Liver (tissue), 8 donors: ENCODE measurements at regions not wholly inside any gene's neighbourhood (a gene's known extent, or its start where the extent isn't known, plus 50 kb on each side); places are given as distances from the start of the nearest gene placed in this dataset.
"Not testable (repeated sequence)": the region's sequence is repeated elsewhere in the genome, so short reads cannot be mapped to it uniquely, and the experiment has no call there.

Source experiments
- DNase-seq: peaks from one replicate; pipeline ENCODE4 v3.0.0-alpha.2; 2017; ENCODE audit warnings: low spot score
- H3K27ac ChIP-seq, 2 donors: one replicate each; pipeline ENCODE4 v1.7.0; 2013; ENCODE audit warnings: inconsistent platforms in 2 of 2, low read length in 2 of 2, control low read depth in 1 of 2, low read depth in 1 of 2, mild to moderate bottlenecking in 1 of 2
- H3K27me3 ChIP-seq, 4 donors: one replicate each; pipeline versions ENCODE4 v1.6.1 to v1.7.0; 2013; ENCODE audit warnings: low read length in 3 of 4, inconsistent platforms in 1 of 4, mild to moderate bottlenecking in 1 of 4, moderate library complexity in 1 of 4; ENCODE audit not compliant: control insufficient read depth in 4 of 4, insufficient read depth in 4 of 4
- H3K36me3 ChIP-seq, 4 donors: one replicate each; pipeline versions ENCODE4 v1.6.1 to v1.7.0; 2013; ENCODE audit warnings: low read length in 3 of 4, mild to moderate bottlenecking in 3 of 4, low read depth in 1 of 4, moderate library complexity in 1 of 4; ENCODE audit not compliant: control insufficient read depth in 4 of 4, insufficient read depth in 3 of 4
- H3K4me1 ChIP-seq, 4 donors: one replicate each; pipeline versions ENCODE4 v1.6.1 to v1.7.0; 2013; ENCODE audit warnings: low read length in 3 of 4, mild to moderate bottlenecking in 3 of 4, moderate library complexity in 1 of 4; ENCODE audit not compliant: control insufficient read depth in 4 of 4, insufficient read depth in 4 of 4
- H3K4me3 ChIP-seq, 3 donors: one replicate each; pipeline versions ENCODE4 v1.6.1 to v1.7.0; 2013; ENCODE audit warnings: low read length in 3 of 3, control low read depth in 1 of 3, low read depth in 1 of 3, mild to moderate bottlenecking in 1 of 3
- H3K9ac ChIP-seq, 2 donors: one replicate each; pipeline ENCODE4 v1.7.0; 2013; ENCODE audit warnings: low read length in 2 of 2, mild to moderate bottlenecking in 2 of 2, moderate library complexity in 2 of 2, control low read depth in 1 of 2, low read depth in 1 of 2
- H3K9me3 ChIP-seq, 4 donors: one replicate each; pipeline versions ENCODE4 v1.6.1 to v1.7.0; 2013; ENCODE audit warnings: low read length in 3 of 4; ENCODE audit not compliant: control insufficient read depth in 4 of 4
- EGR1 ChIP-seq, 2 donors: IDR thresholded peaks; 2 replicates each; pipeline ENCODE4 v1.6.1; 2016 to 2018; ENCODE audit warnings: antibody characterized with exemption in 2 of 2, low read depth in 2 of 2
- FOXA1 ChIP-seq: IDR thresholded peaks from 2 replicates; pipeline ENCODE4 v1.6.1; 2016; ENCODE audit warnings: antibody characterized with exemption
- FOXA2 ChIP-seq: IDR thresholded peaks from 2 replicates; pipeline ENCODE4 v1.6.1; 2016; ENCODE audit warnings: antibody characterized with exemption
- HNF4A ChIP-seq, 2 donors: conservative IDR thresholded peaks; 2 replicates each; pipeline ENCODE4 v1.6.1; 2016; ENCODE audit warnings: antibody characterized with exemption in 2 of 2, mild to moderate bottlenecking in 2 of 2
- HNF4G ChIP-seq: IDR thresholded peaks from 2 replicates; pipeline ENCODE4 v1.6.1; 2016; ENCODE audit warnings: antibody characterized with exemption
- JUND ChIP-seq, 2 donors: IDR thresholded peaks; 2 replicates each; pipeline ENCODE4 v1.6.1; 2016; ENCODE audit warnings: antibody characterized with exemption in 2 of 2
- NR2F2 ChIP-seq: IDR thresholded peaks from 2 replicates; pipeline ENCODE4 v1.6.1; 2016; ENCODE audit warnings: antibody characterized with exemption
- RAD21 ChIP-seq, 2 donors: IDR thresholded peaks; 2 replicates each; pipeline ENCODE4 v1.6.1; 2016; ENCODE audit warnings: antibody characterized with exemption in 2 of 2, mild to moderate bottlenecking in 2 of 2
- RXRA ChIP-seq, 2 donors: IDR thresholded peaks; 2 replicates each; pipeline ENCODE4 v1.6.1; 2017 to 2018; ENCODE audit warnings: antibody characterized with exemption in 2 of 2, mild to moderate bottlenecking in 1 of 2
- SP1 ChIP-seq: IDR thresholded peaks from 2 replicates; pipeline ENCODE4 v1.6.1; 2018; ENCODE audit warnings: antibody characterized with exemption, mild to moderate bottlenecking
- TAF1 ChIP-seq: conservative IDR thresholded peaks from 2 replicates; pipeline ENCODE4 v1.6.1; 2016; ENCODE audit warnings: antibody characterized with exemption, mild to moderate bottlenecking
- YY1 ChIP-seq: IDR thresholded peaks from 2 replicates; pipeline ENCODE4 v1.6.1; 2016; ENCODE audit warnings: antibody characterized with exemption, mild to moderate bottlenecking
- WGBS: extraction: QIAGEN DNeasy Blood & Tissue Kit; methylation state at CpG from one replicate; pipeline ENCODE4 v1.1.7; 2013; 5-methylcytosine and 5-hydroxymethylcytosine counted together
- TF ChIP-seq, protein P1 (sequence below): IDR thresholded peaks from 2 replicates; pipeline ENCODE4 v1.6.1; 2016; ENCODE audit warnings: antibody characterized with exemption
- TF ChIP-seq, protein P2 (sequence below): IDR thresholded peaks from 2 replicates; pipeline ENCODE4 v1.6.1; 2016; ENCODE audit warnings: antibody characterized with exemption
- TF ChIP-seq, protein P3 (sequence below): fragments of 150-350 bp; IDR thresholded peaks from 2 replicates; pipeline ENCODE4 v1.5.1; 2017; ENCODE audit warnings: improper control_type of control experiment, low read depth, low read length; ENCODE audit not compliant: missing input control
- TF ChIP-seq, protein P4 (sequence below): IDR thresholded peaks from 2 replicates; pipeline ENCODE4 v1.6.1; 2016; ENCODE audit warnings: antibody characterized with exemption, mild to moderate bottlenecking
- TF ChIP-seq, protein P5 (sequence below): IDR thresholded peaks from 2 replicates; pipeline ENCODE4 v1.6.1; 2016; ENCODE audit warnings: antibody characterized with exemption
- donor health status: healthy.
- donor health status: healthy.
- donor health status: healthy.
- donor health status: healthy.
- donor health status: healthy.

DNA sequence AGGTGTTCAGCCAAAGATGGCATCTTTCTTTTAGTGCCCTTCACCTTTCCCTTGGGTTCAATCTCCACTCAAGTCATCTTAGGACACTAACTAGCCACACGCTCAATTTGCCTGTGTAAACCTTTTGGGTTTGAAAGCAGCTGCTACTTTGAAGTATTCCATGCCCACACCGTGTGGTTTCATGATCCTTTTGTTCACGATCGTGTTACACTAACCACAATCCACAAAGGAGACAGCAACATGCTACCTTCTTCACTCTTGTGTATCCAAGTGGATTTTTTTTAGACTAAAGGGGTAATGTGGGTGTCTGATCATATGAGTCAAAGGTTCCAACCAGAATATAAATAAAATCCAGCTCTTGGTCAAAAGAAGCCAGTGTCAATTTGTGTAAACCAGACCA lies 122.7 kb upstream of the FAR2 start:
- TF ChIP-seq FOXA1 (no peak), RAD21 (IDR thresholded peaks at IDR 0.05) (no peak), FOXA2 (no peak), SP1 (no peak), TAF1 (no peak), EGR1 (IDR thresholded peaks at IDR 0.05; ENCODE audit: low read depth in 2 of 2) (no peak), YY1 (no peak), HNF4G (no peak), RXRA (IDR thresholded peaks at IDR 0.05) (no peak), JUND (IDR thresholded peaks at IDR 0.05) (no peak)
- TF ChIP-seq, protein P1, sequence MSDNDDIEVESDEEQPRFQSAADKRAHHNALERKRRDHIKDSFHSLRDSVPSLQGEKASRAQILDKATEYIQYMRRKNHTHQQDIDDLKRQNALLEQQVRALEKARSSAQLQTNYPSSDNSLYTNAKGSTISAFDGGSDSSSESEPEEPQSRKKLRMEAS: no peak
- TF ChIP-seq, protein P2, sequence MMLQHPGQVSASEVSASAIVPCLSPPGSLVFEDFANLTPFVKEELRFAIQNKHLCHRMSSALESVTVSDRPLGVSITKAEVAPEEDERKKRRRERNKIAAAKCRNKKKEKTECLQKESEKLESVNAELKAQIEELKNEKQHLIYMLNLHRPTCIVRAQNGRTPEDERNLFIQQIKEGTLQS: no peak
- TF ChIP-seq, protein P3, sequence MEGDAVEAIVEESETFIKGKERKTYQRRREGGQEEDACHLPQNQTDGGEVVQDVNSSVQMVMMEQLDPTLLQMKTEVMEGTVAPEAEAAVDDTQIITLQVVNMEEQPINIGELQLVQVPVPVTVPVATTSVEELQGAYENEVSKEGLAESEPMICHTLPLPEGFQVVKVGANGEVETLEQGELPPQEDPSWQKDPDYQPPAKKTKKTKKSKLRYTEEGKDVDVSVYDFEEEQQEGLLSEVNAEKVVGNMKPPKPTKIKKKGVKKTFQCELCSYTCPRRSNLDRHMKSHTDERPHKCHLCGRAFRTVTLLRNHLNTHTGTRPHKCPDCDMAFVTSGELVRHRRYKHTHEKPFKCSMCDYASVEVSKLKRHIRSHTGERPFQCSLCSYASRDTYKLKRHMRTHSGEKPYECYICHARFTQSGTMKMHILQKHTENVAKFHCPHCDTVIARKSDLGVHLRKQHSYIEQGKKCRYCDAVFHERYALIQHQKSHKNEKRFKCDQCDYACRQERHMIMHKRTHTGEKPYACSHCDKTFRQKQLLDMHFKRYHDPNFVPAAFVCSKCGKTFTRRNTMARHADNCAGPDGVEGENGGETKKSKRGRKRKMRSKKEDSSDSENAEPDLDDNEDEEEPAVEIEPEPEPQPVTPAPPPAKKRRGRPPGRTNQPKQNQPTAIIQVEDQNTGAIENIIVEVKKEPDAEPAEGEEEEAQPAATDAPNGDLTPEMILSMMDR: no peak
- TF ChIP-seq, protein P4, sequence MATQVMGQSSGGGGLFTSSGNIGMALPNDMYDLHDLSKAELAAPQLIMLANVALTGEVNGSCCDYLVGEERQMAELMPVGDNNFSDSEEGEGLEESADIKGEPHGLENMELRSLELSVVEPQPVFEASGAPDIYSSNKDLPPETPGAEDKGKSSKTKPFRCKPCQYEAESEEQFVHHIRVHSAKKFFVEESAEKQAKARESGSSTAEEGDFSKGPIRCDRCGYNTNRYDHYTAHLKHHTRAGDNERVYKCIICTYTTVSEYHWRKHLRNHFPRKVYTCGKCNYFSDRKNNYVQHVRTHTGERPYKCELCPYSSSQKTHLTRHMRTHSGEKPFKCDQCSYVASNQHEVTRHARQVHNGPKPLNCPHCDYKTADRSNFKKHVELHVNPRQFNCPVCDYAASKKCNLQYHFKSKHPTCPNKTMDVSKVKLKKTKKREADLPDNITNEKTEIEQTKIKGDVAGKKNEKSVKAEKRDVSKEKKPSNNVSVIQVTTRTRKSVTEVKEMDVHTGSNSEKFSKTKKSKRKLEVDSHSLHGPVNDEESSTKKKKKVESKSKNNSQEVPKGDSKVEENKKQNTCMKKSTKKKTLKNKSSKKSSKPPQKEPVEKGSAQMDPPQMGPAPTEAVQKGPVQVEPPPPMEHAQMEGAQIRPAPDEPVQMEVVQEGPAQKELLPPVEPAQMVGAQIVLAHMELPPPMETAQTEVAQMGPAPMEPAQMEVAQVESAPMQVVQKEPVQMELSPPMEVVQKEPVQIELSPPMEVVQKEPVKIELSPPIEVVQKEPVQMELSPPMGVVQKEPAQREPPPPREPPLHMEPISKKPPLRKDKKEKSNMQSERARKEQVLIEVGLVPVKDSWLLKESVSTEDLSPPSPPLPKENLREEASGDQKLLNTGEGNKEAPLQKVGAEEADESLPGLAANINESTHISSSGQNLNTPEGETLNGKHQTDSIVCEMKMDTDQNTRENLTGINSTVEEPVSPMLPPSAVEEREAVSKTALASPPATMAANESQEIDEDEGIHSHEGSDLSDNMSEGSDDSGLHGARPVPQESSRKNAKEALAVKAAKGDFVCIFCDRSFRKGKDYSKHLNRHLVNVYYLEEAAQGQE: no peak
- Histone ChIP-seq H3K36me3 (no peaks in the 10 kb centered on the region), H3K27me3 (no peaks in the 10 kb centered on the region), H3K9me3 (no peaks in the 10 kb centered on the region), H3K4me1 (no peaks in the 10 kb centered on the region), H3K27ac (no peak overlapping the region), H3K9ac (no peak overlapping the region), H3K4me3 (no peak overlapping the region)
- WGBS: 58% methylated on average over 4 of the region's 4 CpGs
- no peak for DNase-seq

DNA sequence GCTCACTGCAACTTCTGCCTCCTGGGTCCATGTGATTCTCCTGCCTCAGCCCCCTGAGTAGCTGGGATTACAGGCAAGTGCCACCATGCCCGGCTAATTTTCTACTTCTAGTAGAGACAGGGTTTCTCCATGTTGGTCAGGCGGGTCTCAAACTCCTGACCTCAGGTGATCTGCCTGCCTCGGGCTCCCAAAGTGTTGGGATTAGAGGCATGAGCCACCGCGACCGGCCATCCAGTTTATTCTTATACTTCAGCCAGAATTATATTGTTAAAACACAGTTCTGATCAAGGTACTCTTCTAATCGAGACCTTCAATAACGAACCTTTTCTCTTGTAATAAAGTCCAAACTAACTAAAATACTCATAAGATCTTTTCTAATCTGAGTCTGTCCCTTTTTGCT lies 119.6 kb upstream of the FAR2 start:
- not testable (repeated sequence) for H3K9me3 ChIP-seq, DNase-seq, H3K27me3 ChIP-seq, H3K27ac ChIP-seq, H3K4me1 ChIP-seq, H3K4me3 ChIP-seq, H3K9ac ChIP-seq, H3K36me3 ChIP-seq
- 91% methylated on average over 8 of the region's 8 CpGs for WGBS

DNA sequence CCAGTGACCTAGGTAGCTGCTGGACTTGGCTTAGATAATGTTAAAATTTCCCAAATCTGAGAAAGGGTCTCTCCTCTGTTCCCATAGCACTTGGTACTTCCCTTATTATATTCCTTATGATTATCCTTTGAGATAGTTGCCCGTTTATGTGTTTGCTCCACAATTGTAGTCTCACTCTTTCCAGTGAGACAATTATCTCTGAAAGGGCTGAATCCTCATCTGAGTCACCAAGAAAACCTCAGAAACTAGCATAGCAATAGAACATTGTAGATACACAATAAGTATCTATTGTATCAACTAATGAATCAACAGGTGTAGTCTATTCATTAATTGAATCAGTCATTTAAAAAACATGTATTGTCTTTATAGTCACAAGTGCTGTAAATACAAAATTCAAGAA lies 119.1 kb upstream of the FAR2 start:
- Histone ChIP-seq H3K27ac (no peak overlapping the region), H3K4me3 (no peak overlapping the region), H3K9me3 (no peaks in the 10 kb centered on the region), H3K9ac (no peak overlapping the region), H3K27me3 (no peaks in the 10 kb centered on the region), H3K4me1 (no peaks in the 10 kb centered on the region), H3K36me3 (no peaks in the 10 kb centered on the region)
- DNase-seq: no peak
- 75% methylated on average over 1 of the region's 1 CpG for WGBS
- TF ChIP-seq NR2F2: no peak
- TF ChIP-seq, protein P5, sequence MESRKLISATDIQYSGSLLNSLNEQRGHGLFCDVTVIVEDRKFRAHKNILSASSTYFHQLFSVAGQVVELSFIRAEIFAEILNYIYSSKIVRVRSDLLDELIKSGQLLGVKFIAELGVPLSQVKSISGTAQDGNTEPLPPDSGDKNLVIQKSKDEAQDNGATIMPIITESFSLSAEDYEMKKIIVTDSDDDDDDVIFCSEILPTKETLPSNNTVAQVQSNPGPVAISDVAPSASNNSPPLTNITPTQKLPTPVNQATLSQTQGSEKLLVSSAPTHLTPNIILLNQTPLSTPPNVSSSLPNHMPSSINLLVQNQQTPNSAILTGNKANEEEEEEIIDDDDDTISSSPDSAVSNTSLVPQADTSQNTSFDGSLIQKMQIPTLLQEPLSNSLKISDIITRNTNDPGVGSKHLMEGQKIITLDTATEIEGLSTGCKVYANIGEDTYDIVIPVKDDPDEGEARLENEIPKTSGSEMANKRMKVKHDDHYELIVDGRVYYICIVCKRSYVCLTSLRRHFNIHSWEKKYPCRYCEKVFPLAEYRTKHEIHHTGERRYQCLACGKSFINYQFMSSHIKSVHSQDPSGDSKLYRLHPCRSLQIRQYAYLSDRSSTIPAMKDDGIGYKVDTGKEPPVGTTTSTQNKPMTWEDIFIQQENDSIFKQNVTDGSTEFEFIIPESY: no peak
- no peak for TF ChIP-seq TAF1
- TF ChIP-seq, protein P3: no peak
- TF ChIP-seq RXRA (IDR thresholded peaks at IDR 0.05): no peak
- no peak for TF ChIP-seq HNF4A (conservative IDR thresholded peaks at IDR 0.05)
- TF ChIP-seq FOXA2: no peak
- TF ChIP-seq, protein P2: no peak
- TF ChIP-seq HNF4G: no peak
